ENCODE measurements at regions not wholly inside any gene's neighbourhood (a gene's known extent, or its start where the extent isn't known, plus 50 kb on each side); places are given as distances from the start of the nearest gene placed in this dataset.

- no peak for TF ChIP-seq CTCF (IDR thresholded peaks at IDR 0.05; ENCODE audit: control insufficient read depth, extremely low read depth, insufficient read depth)
- no peak overlapping the region for H3K4me3 ChIP-seq (ENCODE audit: low read depth, low read length)
- no peak for DNase-seq (ENCODE audit: low read depth)
Observed at GRCh38 chr17:79355165-79355564, 255.7 kb downstream of the RBFOX3 start.

GRCh38 chr17:79354173-79354820 is 256.6 kb downstream of the RBFOX3 start:
- TF ChIP-seq CTCF (IDR thresholded peaks at IDR 0.05; ENCODE audit: control insufficient read depth, extremely low read depth, insufficient read depth), result no peak
- H3K4me3 ChIP-seq (ENCODE audit: low read depth, low read length), result no peak overlapping the region
- DNase-seq (ENCODE audit: low read depth), result no peak

GRCh38 chr17:79353548-79353947 is 257.3 kb downstream of the RBFOX3 start:
- H3K4me3 ChIP-seq (ENCODE audit: low read depth, low read length), result no peak overlapping the region
- no peak for DNase-seq (ENCODE audit: low read depth)
- TF ChIP-seq CTCF (IDR thresholded peaks at IDR 0.05; ENCODE audit: control insufficient read depth, extremely low read depth, insufficient read depth), result no peak

- no peak for DNase-seq (ENCODE audit: low read depth)
- TF ChIP-seq CTCF (IDR thresholded peaks at IDR 0.05; ENCODE audit: control insufficient read depth, extremely low read depth, insufficient read depth), result no peak
- H3K4me3 ChIP-seq (ENCODE audit: low read depth, low read length), result no peak overlapping the region
Observed at GRCh38 chr17:79353016-79353415, 257.8 kb downstream of the RBFOX3 start.

GRCh38 chr17:79350533-79350932 is 260.3 kb downstream of the RBFOX3 start:
- TF ChIP-seq CTCF (IDR thresholded peaks at IDR 0.05; ENCODE audit: control insufficient read depth, extremely low read depth, insufficient read depth), result no peak
- no peak for DNase-seq (ENCODE audit: low read depth)
- no peak overlapping the region for H3K4me3 ChIP-seq (ENCODE audit: low read depth, low read length)

- no peak for DNase-seq (ENCODE audit: low read depth)
- TF ChIP-seq CTCF (IDR thresholded peaks at IDR 0.05; ENCODE audit: control insufficient read depth, extremely low read depth, insufficient read depth), result no peak
- no peak overlapping the region for H3K4me3 ChIP-seq (ENCODE audit: low read depth, low read length)
Observed at GRCh38 chr17:79349506-79350400, 261.1 kb downstream of the RBFOX3 start.

Data from LNCaP clone FGC (cell line).